ENCODE measurements at regions not wholly inside any gene's neighbourhood (a gene's known extent, or its start where the extent isn't known, plus 50 kb on each side); places are given as distances from the start of the nearest gene placed in this dataset.
"Not testable (repeated sequence)": the region's sequence is repeated elsewhere in the genome, so short reads cannot be mapped to it uniquely, and the experiment has no call there.

DNA sequence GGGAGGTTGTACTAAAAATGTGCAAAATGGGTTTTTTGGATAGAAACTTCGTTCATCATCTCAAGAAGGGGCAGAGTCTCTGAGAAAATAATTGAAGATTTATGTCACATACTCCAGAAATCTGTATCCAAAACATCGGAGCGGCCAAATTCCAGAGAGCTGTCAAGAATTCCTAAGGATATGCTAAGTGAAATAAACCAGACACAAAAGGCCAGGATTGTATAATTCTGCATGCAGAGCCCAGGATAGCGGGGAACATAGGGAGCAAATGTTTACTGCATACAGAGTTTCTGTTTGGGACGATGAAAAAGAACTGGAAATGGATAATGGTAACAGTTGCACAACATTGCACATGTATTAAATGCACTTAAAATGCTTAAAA is 224.2 kb upstream of the AUTS2 start:
- no peak overlapping the region for H3K4me3 ChIP-seq
- no peak overlapping the region for H3K27ac ChIP-seq (replicated peaks)
- intact Hi-C loops (cut with micrococcal nuclease): no loop called here

DNA sequence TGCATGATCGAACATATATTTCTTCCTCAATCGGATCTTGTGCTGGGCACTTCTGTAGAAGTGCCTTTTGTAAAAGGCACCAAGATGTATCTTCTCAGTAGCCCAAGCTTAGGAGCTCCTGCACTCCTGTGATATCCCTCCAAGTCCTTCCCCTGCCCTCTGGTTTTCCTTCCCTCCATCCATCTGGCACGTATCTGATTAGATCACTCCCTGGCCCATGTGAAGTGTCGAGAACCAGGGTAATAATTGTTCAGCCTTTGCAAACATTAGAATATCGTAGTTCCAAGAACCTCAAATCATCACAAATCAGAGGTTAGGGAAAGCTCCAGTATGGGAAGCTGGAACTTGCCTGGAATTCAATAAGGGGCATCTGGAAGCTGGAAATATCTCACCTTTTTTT is 221.1 kb upstream of the AUTS2 start:
- no peaks in the 10 kb centered on the region for H3K36me3 ChIP-seq
- no peaks in the 10 kb centered on the region for H3K27me3 ChIP-seq (ENCODE audit: low read depth)
- TF ChIP-seq, protein P1, sequence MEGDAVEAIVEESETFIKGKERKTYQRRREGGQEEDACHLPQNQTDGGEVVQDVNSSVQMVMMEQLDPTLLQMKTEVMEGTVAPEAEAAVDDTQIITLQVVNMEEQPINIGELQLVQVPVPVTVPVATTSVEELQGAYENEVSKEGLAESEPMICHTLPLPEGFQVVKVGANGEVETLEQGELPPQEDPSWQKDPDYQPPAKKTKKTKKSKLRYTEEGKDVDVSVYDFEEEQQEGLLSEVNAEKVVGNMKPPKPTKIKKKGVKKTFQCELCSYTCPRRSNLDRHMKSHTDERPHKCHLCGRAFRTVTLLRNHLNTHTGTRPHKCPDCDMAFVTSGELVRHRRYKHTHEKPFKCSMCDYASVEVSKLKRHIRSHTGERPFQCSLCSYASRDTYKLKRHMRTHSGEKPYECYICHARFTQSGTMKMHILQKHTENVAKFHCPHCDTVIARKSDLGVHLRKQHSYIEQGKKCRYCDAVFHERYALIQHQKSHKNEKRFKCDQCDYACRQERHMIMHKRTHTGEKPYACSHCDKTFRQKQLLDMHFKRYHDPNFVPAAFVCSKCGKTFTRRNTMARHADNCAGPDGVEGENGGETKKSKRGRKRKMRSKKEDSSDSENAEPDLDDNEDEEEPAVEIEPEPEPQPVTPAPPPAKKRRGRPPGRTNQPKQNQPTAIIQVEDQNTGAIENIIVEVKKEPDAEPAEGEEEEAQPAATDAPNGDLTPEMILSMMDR (IDR thresholded peaks at IDR 0.05; ENCODE audit: borderline replicate concordance): no peak
- no peak overlapping the region for H3K27ac ChIP-seq (replicated peaks)
- H3K4me1 ChIP-seq: no peaks in the 10 kb centered on the region
- no peak overlapping the region for H3K4me3 ChIP-seq
- no peaks in the 10 kb centered on the region for H3K9me3 ChIP-seq (replicated peaks)
- intact Hi-C loops (cut with micrococcal nuclease): no loop called here
- no peak for DNase-seq

More for the DNA sequence above, 224.2 kb upstream of the AUTS2 start:
- TF ChIP-seq, protein P1 (IDR thresholded peaks at IDR 0.05; ENCODE audit: borderline replicate concordance): no peak
- no peaks in the 10 kb centered on the region for H3K27me3 ChIP-seq (ENCODE audit: low read depth)
- no peaks in the 10 kb centered on the region for H3K9me3 ChIP-seq (replicated peaks)
- H3K36me3 ChIP-seq: no peaks in the 10 kb centered on the region
- H3K4me1 ChIP-seq: no peaks in the 10 kb centered on the region
- DNase-seq: no peak

DNA sequence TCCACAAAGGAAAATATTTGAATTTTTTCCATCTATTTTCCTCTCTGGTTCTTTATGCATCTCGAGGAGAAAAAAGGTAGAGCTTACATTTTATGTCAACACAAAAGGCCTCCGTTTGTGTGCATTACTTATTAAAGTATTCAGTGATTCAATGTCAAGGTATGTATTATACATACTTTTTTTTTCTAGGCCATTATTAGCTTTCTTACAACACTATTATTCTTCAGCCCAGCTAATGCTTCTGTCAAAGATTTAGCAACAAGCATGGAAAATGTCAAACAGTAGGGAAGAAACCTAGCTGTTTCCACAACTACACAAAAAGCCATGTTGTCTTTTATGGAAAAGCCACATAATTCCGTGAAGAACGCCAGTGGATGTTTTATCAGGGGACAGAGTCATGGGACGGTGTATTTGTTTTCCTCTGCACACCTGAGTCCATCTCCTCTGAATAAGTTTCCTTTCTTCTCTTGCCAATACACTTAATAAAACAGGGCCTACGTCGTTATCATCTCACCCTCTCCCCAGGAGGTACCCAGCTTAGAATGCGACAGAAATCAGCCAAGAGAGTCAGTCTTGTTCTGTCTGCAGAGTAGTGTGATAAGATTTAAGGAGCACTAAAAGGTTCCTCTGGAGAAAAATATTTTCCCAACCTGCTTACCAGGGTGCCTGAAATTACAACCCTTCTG is 209.7 kb upstream of the AUTS2 start:
- Histone ChIP-seq H3K36me3 (no peaks in the 10 kb centered on the region), H3K27ac (replicated peaks) (no peak overlapping the region), H3K9me3 (replicated peaks) (no peaks in the 10 kb centered on the region), H3K4me1 (no peaks in the 10 kb centered on the region), H3K4me3 (no peak overlapping the region), H3K27me3 (ENCODE audit: low read depth) (peaks cover 12% of the 10 kb centered on the region)
- DNase-seq: no peak
- TF ChIP-seq, protein P1 (IDR thresholded peaks at IDR 0.05; ENCODE audit: borderline replicate concordance): no peak
- intact Hi-C loops (cut with micrococcal nuclease): no loop called here

DNA sequence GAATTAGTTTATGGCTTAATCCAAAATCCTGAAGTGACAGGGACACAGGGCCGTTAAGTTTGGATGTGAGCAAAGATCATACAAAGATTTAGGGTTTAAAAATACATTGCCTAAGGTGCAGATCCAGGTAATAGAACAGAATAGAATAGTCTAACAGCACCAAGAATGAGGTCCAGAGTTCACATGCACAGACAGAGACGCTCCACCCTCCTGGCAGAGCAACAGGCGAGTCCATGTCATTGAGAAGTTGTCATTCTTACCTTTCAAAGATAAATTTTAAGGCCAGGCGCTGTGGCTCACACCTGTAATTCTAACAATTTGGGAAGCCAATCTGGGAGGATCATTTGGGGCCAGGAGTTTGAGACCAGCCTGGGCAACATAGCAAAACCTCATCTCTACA is 209.1 kb upstream of the AUTS2 start:
- Histone ChIP-seq H3K27ac (replicated peaks) (no peak overlapping the region), H3K4me3 (no peak overlapping the region), H3K36me3 (no peaks in the 10 kb centered on the region), H3K27me3 (ENCODE audit: low read depth) (peaks cover 9% of the 10 kb centered on the region), H3K9me3 (replicated peaks) (no peaks in the 10 kb centered on the region), H3K4me1 (no peaks in the 10 kb centered on the region)
- TF ChIP-seq, protein P1 (IDR thresholded peaks at IDR 0.05; ENCODE audit: borderline replicate concordance): no peak
- intact Hi-C loops (cut with micrococcal nuclease): no loop called here
- DNase-seq: no peak

DNA sequence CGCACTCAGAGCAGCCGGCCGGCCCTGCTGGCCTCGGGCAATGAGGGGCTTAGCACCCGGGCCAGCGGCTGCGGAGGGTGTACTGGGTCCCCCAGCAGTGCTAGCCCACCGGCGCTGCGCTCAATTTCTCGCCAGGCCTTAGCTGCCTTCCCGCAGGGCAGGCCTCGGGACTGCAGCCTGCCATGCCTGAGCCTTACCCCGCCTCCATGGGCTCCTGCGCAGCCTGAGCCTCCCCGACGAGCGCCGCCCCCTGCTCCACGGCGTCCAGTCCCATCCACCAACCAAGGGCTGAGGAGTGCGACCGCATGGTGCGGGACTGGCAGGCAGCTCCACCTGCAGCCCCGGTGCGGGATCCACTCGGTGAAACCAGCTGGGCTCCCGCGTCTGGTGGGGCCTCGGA is 204.4 kb upstream of the AUTS2 start:
- H3K9me3 ChIP-seq (replicated peaks); H3K4me1 ChIP-seq; DNase-seq; intact Hi-C loops (cut with micrococcal nuclease); H3K27me3 ChIP-seq (ENCODE audit: low read depth); H3K36me3 ChIP-seq; H3K4me3 ChIP-seq; H3K27ac ChIP-seq (replicated peaks): not testable (repeated sequence)

DNA sequence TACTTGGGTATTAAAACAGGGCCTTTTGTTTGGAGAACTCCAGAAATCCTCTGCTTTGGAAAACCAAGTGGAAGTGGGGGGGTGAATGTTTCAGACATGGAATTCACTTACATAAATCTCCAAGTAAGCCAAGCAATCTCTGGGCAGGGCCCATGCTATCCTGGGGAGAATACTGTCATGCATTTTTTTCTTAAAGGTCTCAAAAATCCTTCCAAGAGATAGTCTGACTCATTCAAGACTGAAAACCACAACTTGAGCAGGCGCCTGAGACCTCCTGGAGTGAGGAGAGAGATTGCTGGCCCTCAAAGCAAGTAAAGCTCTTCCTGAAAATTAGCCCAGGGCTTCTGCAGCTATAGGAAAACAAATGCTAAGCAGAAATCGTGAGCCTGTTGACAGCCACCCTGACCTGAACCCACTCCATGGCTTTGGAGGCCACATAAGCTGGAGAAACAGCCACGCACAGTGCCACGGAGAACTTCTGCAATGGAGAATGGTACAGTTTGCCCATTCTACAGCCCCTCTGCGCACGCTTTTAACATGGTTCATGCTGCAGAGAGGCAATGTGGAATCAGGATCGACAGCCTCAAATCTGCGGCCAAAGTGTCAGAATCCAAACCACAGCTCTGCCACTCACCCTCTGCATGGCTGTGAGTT is 203.1 kb upstream of the AUTS2 start:
- TF ChIP-seq, protein P1 (IDR thresholded peaks at IDR 0.05; ENCODE audit: borderline replicate concordance): no peak

More for the DNA sequence above, 203.1 kb upstream of the AUTS2 start:
- Histone ChIP-seq H3K27me3 (ENCODE audit: low read depth) (peaks cover 4% of the 10 kb centered on the region), H3K4me3 (no peak overlapping the region), H3K4me1 (no peaks in the 10 kb centered on the region), H3K36me3 (no peaks in the 10 kb centered on the region), H3K9me3 (replicated peaks) (peaks cover 9% of the 10 kb centered on the region), H3K27ac (replicated peaks) (no peak overlapping the region)
- intact Hi-C loops (cut with micrococcal nuclease): no loop called here
- DNase-seq: no peak
